ENCODE measurements at regions not wholly inside any gene's neighbourhood (a gene's known extent, or its start where the extent isn't known, plus 50 kb on each side); places are given as distances from the start of the nearest gene placed in this dataset.

DNA sequence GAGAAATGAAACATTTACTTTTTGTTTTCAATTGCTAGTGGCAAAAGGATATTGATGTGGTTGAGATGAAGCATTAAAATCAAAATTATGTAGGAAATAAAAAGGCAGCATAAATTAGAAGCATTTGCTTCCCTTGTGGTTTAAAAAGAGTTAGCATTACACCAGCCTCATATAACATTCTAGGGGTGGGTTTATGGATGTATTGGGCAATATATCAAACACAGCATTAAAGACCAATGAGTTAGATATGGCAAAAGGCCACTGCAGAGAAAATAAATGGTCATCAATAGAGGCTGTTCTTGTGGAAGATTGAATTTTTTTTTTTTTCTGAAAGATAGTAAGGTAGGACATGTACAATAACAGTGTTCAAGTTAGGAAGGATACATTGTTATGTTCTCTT, 473.0 kb downstream of the TLR4 start:
- Histone ChIP-seq H3K27me3 (ENCODE audit: insufficient read depth, low read length) (no peaks in the 10 kb centered on the region), H3K27ac (ENCODE audit: low read depth, low read length) (no peak overlapping the region), H3K4me3 (ENCODE audit: low read length in 2 of 2) (no peak overlapping the region), H3K36me3 (ENCODE audit: insufficient read depth, low read length) (no peaks in the 10 kb centered on the region), H3K4me1 (ENCODE audit: insufficient read depth, low read length) (no peaks in the 10 kb centered on the region), H3K9me3 (ENCODE audit: control insufficient read depth in 1 of 2, low read length in 2 of 2) (no peaks in the 10 kb centered on the region)
- H3K27me3 Mint-ChIP-seq = no peaks in the 10 kb centered on the region
- H3K4me3 Mint-ChIP-seq = no peak overlapping the region
- no peak for DNase-seq
- ChIA-PET CTCF (ENCODE audit: partially characterized antibody) (no interaction called here), POLR2A (ENCODE audit: partially characterized antibody) (no interaction called here)
- H3K36me3 Mint-ChIP-seq = no peaks in the 10 kb centered on the region
- no peaks in the 10 kb centered on the region for H3K4me1 Mint-ChIP-seq
- intact Hi-C loops (cut with micrococcal nuclease) = no loop called here
- no peak overlapping the region for H3K27ac Mint-ChIP-seq
- H3K9me3 Mint-ChIP-seq = peaks cover 0 to 7% (median 3%) of the 10 kb centered on the region in 8 donors

DNA sequence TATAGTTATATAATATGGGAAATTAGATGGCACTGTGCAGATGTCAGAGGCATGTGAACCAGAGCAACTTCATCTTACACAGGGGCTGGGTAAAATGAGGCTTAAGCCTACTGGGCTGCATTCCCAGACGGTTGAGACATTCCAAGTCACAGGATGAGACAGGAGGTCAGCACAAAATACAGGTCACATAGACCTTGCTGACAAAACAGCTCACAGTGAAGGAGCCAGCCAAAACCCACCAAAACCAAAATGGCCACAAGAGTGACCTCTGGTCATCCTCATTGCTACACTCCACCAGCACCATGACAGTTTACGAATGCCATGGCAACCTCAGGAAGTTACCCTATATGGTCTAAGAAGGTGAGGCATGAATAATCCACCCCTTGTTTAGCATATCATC, 479.4 kb downstream of the TLR4 start:
- Histone ChIP-seq H3K36me3 (ENCODE audit: insufficient read depth, low read length) (no peaks in the 10 kb centered on the region), H3K27me3 (ENCODE audit: insufficient read depth, low read length) (no peaks in the 10 kb centered on the region), H3K4me3 (ENCODE audit: low read length in 2 of 2) (no peak overlapping the region), H3K4me1 (ENCODE audit: insufficient read depth, low read length) (no peaks in the 10 kb centered on the region), H3K27ac (ENCODE audit: low read depth, low read length) (no peak overlapping the region), H3K9me3 (ENCODE audit: control insufficient read depth in 1 of 2, low read length in 2 of 2) (no peaks in the 10 kb centered on the region)
- H3K27me3 Mint-ChIP-seq = no peaks in the 10 kb centered on the region
- no peaks in the 10 kb centered on the region for H3K36me3 Mint-ChIP-seq
- peaks cover 0 to 4% (median 0%) of the 10 kb centered on the region in 8 donors for H3K9me3 Mint-ChIP-seq
- H3K4me3 Mint-ChIP-seq = no peak overlapping the region
- ChIA-PET POLR2A (ENCODE audit: partially characterized antibody) (no interaction called here), CTCF (ENCODE audit: partially characterized antibody) (no interaction called here)
- DNase-seq = no peak
- intact Hi-C loops (cut with micrococcal nuclease) = no loop called here
- no peak overlapping the region for H3K27ac Mint-ChIP-seq
- H3K4me1 Mint-ChIP-seq = no peaks in the 10 kb centered on the region

DNA sequence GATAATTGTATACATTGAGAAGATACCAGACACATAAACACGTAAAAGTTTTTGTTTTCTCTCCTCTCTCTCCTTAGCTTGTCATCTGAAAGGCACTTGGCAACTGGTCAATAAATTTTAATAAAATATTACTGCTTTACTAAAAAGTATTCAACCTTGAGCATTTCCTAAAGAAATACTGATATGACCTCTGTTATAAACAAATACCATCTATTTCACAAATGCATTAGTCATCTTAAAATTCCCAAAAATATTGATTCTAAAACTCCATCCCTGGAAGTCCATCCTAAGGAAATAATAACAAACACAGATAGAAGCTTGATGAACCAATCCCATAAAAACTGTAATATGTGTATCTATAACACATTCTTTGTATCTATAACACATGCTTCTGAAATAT, 483.2 kb downstream of the TLR4 start:
- Histone ChIP-seq H3K27me3 (ENCODE audit: insufficient read depth, low read length) (no peaks in the 10 kb centered on the region), H3K27ac (ENCODE audit: low read depth, low read length) (no peak overlapping the region), H3K9me3 (ENCODE audit: control insufficient read depth in 1 of 2, low read length in 2 of 2) (no peaks in the 10 kb centered on the region), H3K36me3 (ENCODE audit: insufficient read depth, low read length) (no peaks in the 10 kb centered on the region), H3K4me3 (ENCODE audit: low read length in 2 of 2) (no peak overlapping the region), H3K4me1 (ENCODE audit: insufficient read depth, low read length) (no peaks in the 10 kb centered on the region)
- H3K27ac Mint-ChIP-seq = no peak overlapping the region
- H3K9me3 Mint-ChIP-seq = peaks cover 2 to 26% (median 6%) of the 10 kb centered on the region in 8 donors
- no peak overlapping the region for H3K4me3 Mint-ChIP-seq
- intact Hi-C loops (cut with micrococcal nuclease) = no loop called here
- CTCF ChIA-PET (ENCODE audit: partially characterized antibody) = no interaction called here
- no peaks in the 10 kb centered on the region for H3K27me3 Mint-ChIP-seq
- DNase-seq = no peak
- POLR2A ChIA-PET (ENCODE audit: partially characterized antibody) = no interaction called here
- no peaks in the 10 kb centered on the region for H3K4me1 Mint-ChIP-seq
- no peaks in the 10 kb centered on the region for H3K36me3 Mint-ChIP-seq

DNA sequence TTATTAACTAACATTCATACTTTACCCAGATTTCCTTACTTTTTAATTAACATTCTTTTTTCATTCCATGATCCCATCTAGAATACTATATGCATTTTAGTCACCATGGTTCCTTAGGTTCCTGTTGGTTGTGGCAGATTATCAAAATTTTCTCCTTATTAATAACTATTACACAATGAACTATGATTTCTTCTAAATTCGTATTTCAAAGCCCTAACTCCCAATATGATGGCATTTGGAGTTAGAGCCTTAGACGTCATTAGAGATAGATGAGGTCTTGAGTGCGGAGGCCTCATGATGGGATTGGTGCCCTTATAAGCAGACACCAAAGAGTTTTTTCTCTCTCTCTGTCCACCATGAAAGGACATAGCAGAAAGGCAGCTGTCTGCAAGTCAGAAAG, 485.4 kb downstream of the TLR4 start:
- ChIA-PET POLR2A (ENCODE audit: partially characterized antibody) (no interaction called here), CTCF (ENCODE audit: partially characterized antibody) (no interaction called here)
- intact Hi-C loops (cut with micrococcal nuclease) = no loop called here
- DNase-seq = no peak
- Histone ChIP-seq H3K4me1 (ENCODE audit: insufficient read depth, low read length) (no peaks in the 10 kb centered on the region), H3K27ac (ENCODE audit: low read depth, low read length) (no peak overlapping the region), H3K4me3 (ENCODE audit: low read length in 2 of 2) (no peak overlapping the region), H3K9me3 (ENCODE audit: control insufficient read depth in 1 of 2, low read length in 2 of 2) (no peaks in the 10 kb centered on the region), H3K27me3 (ENCODE audit: insufficient read depth, low read length) (no peaks in the 10 kb centered on the region), H3K36me3 (ENCODE audit: insufficient read depth, low read length) (no peaks in the 10 kb centered on the region)
- Mint-ChIP-seq H3K36me3 (no peaks in the 10 kb centered on the region), H3K4me1 (no peaks in the 10 kb centered on the region), H3K27me3 (no peaks in the 10 kb centered on the region), H3K27ac (no peak overlapping the region), H3K9me3 (peaks cover 2 to 32% (median 11%) of the 10 kb centered on the region in 8 donors), H3K4me3 (no peak overlapping the region)

DNA sequence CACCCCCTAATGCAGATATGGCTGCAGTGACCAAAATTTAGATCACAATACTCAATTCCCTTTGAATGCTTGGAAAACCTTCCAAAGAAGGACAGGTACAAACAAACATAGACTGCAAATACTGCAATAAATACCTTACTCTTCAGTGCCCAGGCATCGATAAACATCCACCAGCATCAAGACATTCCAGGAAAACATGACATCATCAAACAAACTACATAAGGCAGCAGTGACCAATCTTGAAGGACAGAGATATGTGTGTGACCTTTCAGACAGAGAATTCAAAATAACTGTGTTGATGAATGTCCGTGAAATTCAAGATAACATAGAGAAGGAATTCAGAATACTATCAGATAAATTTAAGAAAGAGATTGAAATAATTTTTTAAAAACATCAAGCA, 488.6 kb downstream of the TLR4 start:
- no peaks in the 10 kb centered on the region for H3K4me1 Mint-ChIP-seq
- no peaks in the 10 kb centered on the region for H3K36me3 ChIP-seq (ENCODE audit: insufficient read depth, low read length)
- peaks cover 2 to 39% (median 12%) of the 10 kb centered on the region in 8 donors for H3K9me3 Mint-ChIP-seq
- H3K27me3 Mint-ChIP-seq = no peaks in the 10 kb centered on the region
- no peak overlapping the region for H3K27ac Mint-ChIP-seq
- DNase-seq = no peak
- H3K4me1 ChIP-seq (ENCODE audit: insufficient read depth, low read length) = no peaks in the 10 kb centered on the region
- H3K4me3 Mint-ChIP-seq = no peak overlapping the region
- no peak overlapping the region for H3K4me3 ChIP-seq (ENCODE audit: low read length in 2 of 2)
- ChIA-PET CTCF (ENCODE audit: partially characterized antibody) (no interaction called here), POLR2A (ENCODE audit: partially characterized antibody) (no interaction called here)
- intact Hi-C loops (cut with micrococcal nuclease) = no loop called here
- H3K27ac ChIP-seq (ENCODE audit: low read depth, low read length) = no peak overlapping the region
- H3K36me3 Mint-ChIP-seq = no peaks in the 10 kb centered on the region
- H3K9me3 ChIP-seq (ENCODE audit: control insufficient read depth in 1 of 2, low read length in 2 of 2) = no peaks in the 10 kb centered on the region
- H3K27me3 ChIP-seq (ENCODE audit: insufficient read depth, low read length) = no peaks in the 10 kb centered on the region

DNA sequence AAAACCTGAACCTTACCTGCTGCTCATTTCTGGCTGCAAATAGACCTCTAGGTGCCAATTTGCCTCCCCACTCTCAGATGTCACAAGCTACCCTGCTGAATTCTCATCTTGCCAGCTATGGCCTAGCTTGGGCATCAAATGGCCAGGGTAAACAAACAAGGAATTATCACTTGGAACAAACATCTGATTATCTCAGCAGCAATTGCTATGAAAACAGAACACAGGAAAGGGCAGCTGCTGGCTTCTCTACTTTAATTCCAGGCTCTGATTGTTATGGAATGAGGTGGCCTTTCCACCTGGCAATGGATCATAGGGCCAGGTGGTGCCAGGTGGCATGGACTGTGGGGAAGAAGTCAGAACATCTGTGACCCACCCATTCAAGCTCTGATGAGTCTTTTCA, 505.1 kb downstream of the TLR4 start:
- no peaks in the 10 kb centered on the region for H3K4me1 Mint-ChIP-seq
- no peaks in the 10 kb centered on the region for H3K9me3 ChIP-seq (ENCODE audit: control insufficient read depth in 1 of 2, low read length in 2 of 2)
- DNase-seq = no peak
- peaks cover 0 to 12% (median 2%) of the 10 kb centered on the region in 8 donors for H3K9me3 Mint-ChIP-seq
- no peaks in the 10 kb centered on the region for H3K27me3 ChIP-seq (ENCODE audit: insufficient read depth, low read length)
- ChIA-PET CTCF (ENCODE audit: partially characterized antibody) (no interaction called here), POLR2A (ENCODE audit: partially characterized antibody) (no interaction called here)
- H3K4me3 Mint-ChIP-seq = no peak overlapping the region
- no peak overlapping the region for H3K27ac Mint-ChIP-seq
- H3K27ac ChIP-seq (ENCODE audit: low read depth, low read length) = no peak overlapping the region
- no peak overlapping the region for H3K4me3 ChIP-seq (ENCODE audit: low read length in 2 of 2)
- H3K27me3 Mint-ChIP-seq = no peaks in the 10 kb centered on the region
- no peaks in the 10 kb centered on the region for H3K4me1 ChIP-seq (ENCODE audit: insufficient read depth, low read length)
- no peaks in the 10 kb centered on the region for H3K36me3 Mint-ChIP-seq
- intact Hi-C loops (cut with micrococcal nuclease) = no loop called here
- H3K36me3 ChIP-seq (ENCODE audit: insufficient read depth, low read length) = no peaks in the 10 kb centered on the region

DNA sequence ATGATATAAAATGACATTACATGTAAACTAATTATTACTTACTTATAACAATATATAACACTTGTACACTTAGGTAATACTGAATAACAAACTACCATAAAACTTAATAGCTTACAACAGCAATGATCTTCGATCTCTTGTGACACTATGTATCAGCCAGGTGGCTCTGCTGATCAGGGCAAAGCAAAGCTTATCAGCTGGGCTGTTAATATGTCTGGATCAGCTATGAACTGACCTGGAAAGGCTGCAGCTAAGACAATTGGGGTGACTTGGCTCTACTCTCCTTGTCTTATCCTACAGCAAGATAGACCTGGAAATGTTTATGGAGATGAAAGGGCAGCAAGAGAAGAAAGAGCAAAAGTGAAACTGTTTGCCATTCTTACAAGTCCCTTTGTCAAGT, 511.3 kb downstream of the TLR4 start:
- Mint-ChIP-seq H3K27ac (no peak overlapping the region), H3K4me1 (no peaks in the 10 kb centered on the region), H3K27me3 (no peaks in the 10 kb centered on the region), H3K36me3 (no peaks in the 10 kb centered on the region), H3K4me3 (no peak overlapping the region), H3K9me3 (peaks cover 0 to 6% (median under 1%) of the 10 kb centered on the region in 8 donors)
- H3K36me3 ChIP-seq (ENCODE audit: insufficient read depth, low read length) = no peaks in the 10 kb centered on the region
- no peaks in the 10 kb centered on the region for H3K9me3 ChIP-seq (ENCODE audit: control insufficient read depth in 1 of 2, low read length in 2 of 2)
- no peaks in the 10 kb centered on the region for H3K27me3 ChIP-seq (ENCODE audit: insufficient read depth, low read length)
- H3K4me1 ChIP-seq (ENCODE audit: insufficient read depth, low read length) = no peaks in the 10 kb centered on the region
- ChIA-PET CTCF (ENCODE audit: partially characterized antibody) (no interaction called here), POLR2A (ENCODE audit: partially characterized antibody) (no interaction called here)
- H3K27ac ChIP-seq (ENCODE audit: low read depth, low read length) = no peak overlapping the region
- no peak overlapping the region for H3K4me3 ChIP-seq (ENCODE audit: low read length in 2 of 2)
- no peak for DNase-seq
- intact Hi-C loops (cut with micrococcal nuclease) = no loop called here

DNA sequence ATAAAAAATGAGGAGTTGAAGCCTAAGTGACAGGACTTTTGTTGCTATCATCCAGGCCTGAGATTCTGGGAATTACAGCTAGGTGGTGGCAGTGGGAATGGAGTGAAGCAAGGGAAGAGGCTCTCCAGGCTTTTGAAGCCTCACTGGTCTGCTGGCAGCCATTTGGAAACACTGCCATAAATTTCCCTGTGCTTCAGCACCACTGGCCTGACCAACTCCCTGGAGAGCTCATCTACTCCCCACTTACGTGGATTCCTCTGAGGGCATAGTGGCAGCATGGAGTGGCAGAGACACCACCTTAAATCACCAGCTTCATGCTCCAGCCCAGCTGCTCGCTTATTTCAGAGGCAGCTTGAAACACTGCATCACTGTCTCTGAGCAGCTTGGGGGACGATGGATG, 518.2 kb downstream of the TLR4 start:
- ChIA-PET POLR2A (ENCODE audit: partially characterized antibody) (no interaction called here), CTCF (ENCODE audit: partially characterized antibody) (no interaction called here)
- H3K27ac ChIP-seq (ENCODE audit: low read depth, low read length) = no peak overlapping the region
- intact Hi-C loops (cut with micrococcal nuclease) = no loop called here
- Mint-ChIP-seq H3K9me3 (peaks cover 0 to 3% (median 0%) of the 10 kb centered on the region in 8 donors), H3K4me1 (no peaks in the 10 kb centered on the region), H3K4me3 (no peak overlapping the region), H3K27ac (no peak overlapping the region), H3K36me3 (no peaks in the 10 kb centered on the region), H3K27me3 (no peaks in the 10 kb centered on the region)
- H3K4me1 ChIP-seq (ENCODE audit: insufficient read depth, low read length) = no peaks in the 10 kb centered on the region
- H3K27me3 ChIP-seq (ENCODE audit: insufficient read depth, low read length) = no peaks in the 10 kb centered on the region
- no peaks in the 10 kb centered on the region for H3K9me3 ChIP-seq (ENCODE audit: control insufficient read depth in 1 of 2, low read length in 2 of 2)
- no peak for DNase-seq
- no peaks in the 10 kb centered on the region for H3K36me3 ChIP-seq (ENCODE audit: insufficient read depth, low read length)
- no peak overlapping the region for H3K4me3 ChIP-seq (ENCODE audit: low read length in 2 of 2)

All from CD4-positive, alpha-beta memory T cell (primary cell).